H1 (cell line): ENCODE measurements at regions not wholly inside any gene's neighbourhood (a gene's known extent, or its start where the extent isn't known, plus 50 kb on each side); places are given as distances from the start of the nearest gene placed in this dataset.

ENCODE experiments used
- CTCF ChIA-PET: fragments of 300-600 bp; sonication (Branson Sonifier 250); formaldehyde crosslinking; loops from one replicate; lab custom pipeline; 2021; ENCODE audit not compliant: partially characterized antibody; lab: Charles Lee
- POLR2A ChIA-PET: fragments of 300-600 bp; sonication (Branson Sonifier 250); formaldehyde crosslinking; loops from one replicate; lab custom pipeline; 2021; ENCODE audit warnings: inconsistent platforms; ENCODE audit not compliant: partially characterized antibody; lab: Charles Lee
- DNase-seq, 2 experiments: peaks; one replicate each; pipeline versions ENCODE4 v3.0.0 to v3.0.0-alpha.2; 2010 to 2022; ENCODE audit warnings: low spot score in 2 of 2, low read depth in 1 of 2, mixed read lengths in 1 of 2
- FAIRE-seq: peaks from 2 replicates; lab custom pipeline; 2011; peaks lifted over from hg19 to GRCh38; lab: Jason Lieb, UNC
- H2AFZ ChIP-seq: 2 replicates; pipeline ENCODE4 v1.8.1; 2012; ENCODE audit warnings: low read length, inconsistent platforms
- H2AK5ac ChIP-seq: 2 replicates; pipeline ENCODE4 v1.6.1; 2013; ENCODE audit warnings: low read depth, low read length
- H2BK120ac ChIP-seq: replicated peaks from 2 replicates; pipeline ENCODE3; 2013; ENCODE audit warnings: low read depth, low read length, inconsistent platforms
- H2BK12ac ChIP-seq: 2 replicates; pipeline ENCODE4 v1.6.1; 2013; ENCODE audit warnings: low read depth, low read length
- H2BK15ac ChIP-seq: 2 replicates; pipeline ENCODE4 v1.6.1; 2013; ENCODE audit warnings: low read length
- H2BK20ac ChIP-seq: 2 replicates; pipeline ENCODE4 v1.6.1; 2013; ENCODE audit warnings: low read length
- H2BK5ac ChIP-seq: 2 replicates; pipeline ENCODE4 v1.6.1; 2013; ENCODE audit warnings: low read depth, low read length
- H3K14ac ChIP-seq: 2 replicates; pipeline ENCODE4 v1.6.1; 2013; ENCODE audit warnings: inconsistent platforms; ENCODE audit not compliant: insufficient read length
- H3K18ac ChIP-seq: 2 replicates; pipeline ENCODE4 v1.6.1; 2013; ENCODE audit warnings: low read length; ENCODE audit errors: extremely low read depth
- H3K23ac ChIP-seq: 2 replicates; pipeline ENCODE4 v1.6.1; 2013; ENCODE audit warnings: inconsistent platforms; ENCODE audit not compliant: insufficient read length
- H3K23me2 ChIP-seq: 2 replicates; pipeline ENCODE4 v1.6.1; 2013; ENCODE audit warnings: low read depth, low read length
- H3K27ac ChIP-seq: 2 replicates; pipeline ENCODE4 v1.6.1; 2011; ENCODE audit warnings: low read depth, low read length, inconsistent platforms
- H3K27me3 ChIP-seq, 4 experiments: replicated peaks in 1 of 4; 1 replicate in 1 of 4; 2 replicates in 3 of 4; pipeline versions ENCODE4 v1.6.1 to v1.8.1; 2011 to 2013; ENCODE audit warnings: low read length in 3 of 4, mild to moderate bottlenecking in 3 of 4, inconsistent platforms in 2 of 4, mixed read lengths in 2 of 4, moderate library complexity in 1 of 4; ENCODE audit not compliant: control insufficient read depth in 3 of 4, insufficient read depth in 3 of 4; ENCODE audit errors: extremely low read depth in 1 of 4
- H3K36me3 ChIP-seq, 4 experiments: 2 replicates each; pipeline versions ENCODE4 v1.6.1 to v1.8.1; 2011 to 2013; ENCODE audit warnings: mild to moderate bottlenecking in 4 of 4, low read length in 3 of 4, moderate library complexity in 2 of 4, control low read depth in 1 of 4, inconsistent platforms in 1 of 4; ENCODE audit not compliant: insufficient read depth in 4 of 4, control insufficient read depth in 2 of 4
- H3K4ac ChIP-seq: replicated peaks from 2 replicates; pipeline ENCODE3; 2013; ENCODE audit warnings: low read length, low read depth, mixed read lengths, inconsistent platforms; ENCODE audit not compliant: insufficient read length
- H3K4me1 ChIP-seq, 4 experiments: replicated peaks in 1 of 4; 1 replicate in 1 of 4; 2 replicates in 3 of 4; pipeline versions ENCODE4 v1.6.1 to v1.8.1; 2011 to 2013; ENCODE audit warnings: low read length in 3 of 4, inconsistent platforms in 2 of 4, mixed read lengths in 1 of 4; ENCODE audit not compliant: insufficient read depth in 4 of 4, control insufficient read depth in 3 of 4
- H3K4me2 ChIP-seq, 2 experiments: 2 replicates each; pipeline versions ENCODE4 v1.6.1 to v1.8.1; 2011 to 2013; ENCODE audit warnings: low read depth in 2 of 2, low read length in 2 of 2, control low read depth in 1 of 2, inconsistent platforms in 1 of 2, mild to moderate bottlenecking in 1 of 2; ENCODE audit not compliant: insufficient read depth in 1 of 2
- H3K4me3 ChIP-seq, 4 experiments: fragments of 200-600, 300-600 bp in 1 of 4; sonication (generic), shearing (Covaris generic), sonication (Bioruptor Twin) in 1 of 4; 2 replicates each; pipeline versions ENCODE4 v1.5.1 to v1.8.1; 2011 to 2016; ENCODE audit warnings: low read length in 4 of 4, low read depth in 3 of 4, control low read depth in 2 of 4, inconsistent platforms in 2 of 4, mild to moderate bottlenecking in 2 of 4, mixed read lengths in 1 of 4, moderate library complexity in 1 of 4; ENCODE audit not compliant: insufficient read depth in 2 of 4; ENCODE audit errors: extremely low read depth in 1 of 4
- H3K56ac ChIP-seq: replicated peaks from 2 replicates; pipeline ENCODE3; 2013; ENCODE audit warnings: low read depth, mild to moderate bottlenecking, mixed read lengths, low read length, inconsistent platforms; ENCODE audit not compliant: insufficient read length
- H3K79me1 ChIP-seq: 2 replicates; pipeline ENCODE4 v1.6.1; 2013; ENCODE audit warnings: low read depth, low read length, control low read depth
- H3K79me2 ChIP-seq, 2 experiments: 2 replicates each; pipeline versions ENCODE4 v1.6.1 to v1.8.1; 2012 to 2013; ENCODE audit warnings: low read length in 2 of 2, mild to moderate bottlenecking in 2 of 2, inconsistent platforms in 1 of 2; ENCODE audit not compliant: insufficient read depth in 2 of 2, control insufficient read depth in 1 of 2
- H3K9ac ChIP-seq, 4 experiments: replicated peaks in 1 of 4; 1 replicate in 1 of 4; 2 replicates in 3 of 4; pipeline versions ENCODE4 v1.6.1 to v1.8.1; 2011 to 2013; ENCODE audit warnings: low read depth in 3 of 4, low read length in 3 of 4, control low read depth in 2 of 4, mild to moderate bottlenecking in 2 of 4, moderate library complexity in 2 of 4, inconsistent platforms in 1 of 4; ENCODE audit errors: extremely low read depth in 1 of 4
- H3K9me3 ChIP-seq, 2 experiments: 2 replicates each; pipeline versions ENCODE4 v1.6.1 to v1.8.1; 2012 to 2013; ENCODE audit warnings: mild to moderate bottlenecking in 2 of 2, moderate library complexity in 2 of 2, control low read depth in 1 of 2, inconsistent platforms in 1 of 2, low read depth in 1 of 2, low read length in 1 of 2, mixed read lengths in 1 of 2; ENCODE audit not compliant: insufficient read depth in 2 of 2
- H4K20me1 ChIP-seq, 2 experiments: replicated peaks in 1 of 2; 2 replicates each; pipeline versions ENCODE3 to v1.8.1; 2011 to 2013; ENCODE audit warnings: inconsistent platforms in 2 of 2, low read length in 2 of 2, mild to moderate bottlenecking in 1 of 2; ENCODE audit not compliant: insufficient read depth in 2 of 2, control insufficient read depth in 1 of 2
- H4K5ac ChIP-seq: 2 replicates; pipeline ENCODE4 v1.6.1; 2013; ENCODE audit warnings: low read length, low read depth, mixed read lengths, inconsistent platforms; ENCODE audit not compliant: insufficient read length
- H4K8ac ChIP-seq: 2 replicates; pipeline ENCODE4 v1.8.0; 2013; ENCODE audit warnings: mild to moderate bottlenecking, moderate library complexity, low read length, inconsistent platforms; ENCODE audit not compliant: insufficient read depth; ENCODE audit errors: extremely low read depth
- H4K91ac ChIP-seq: replicated peaks from 2 replicates; pipeline ENCODE3; 2013; ENCODE audit warnings: low read length, mixed read lengths, inconsistent platforms; ENCODE audit not compliant: insufficient read length
- RAD21 ChIP-seq, 2 experiments: IDR thresholded peaks in 1 of 2; conservative IDR thresholded peaks in 1 of 2; 2 replicates each; pipeline ENCODE4 v1.6.1; 2011; ENCODE audit warnings: low read depth in 2 of 2, low read length in 2 of 2, improper control_type of control experiment in 1 of 2, inconsistent platforms in 1 of 2, mild to moderate bottlenecking in 1 of 2, moderate library complexity in 1 of 2
- SIN3A ChIP-seq, 2 experiments: IDR thresholded peaks in 1 of 2; conservative IDR thresholded peaks in 1 of 2; 2 replicates each; pipeline ENCODE4 v1.6.1; 2011 to 2012; ENCODE audit warnings: low read length in 2 of 2, improper control_type of control experiment in 1 of 2, low read depth in 1 of 2, mild to moderate bottlenecking in 1 of 2
- TAF1 ChIP-seq: IDR thresholded peaks from 2 replicates; pipeline ENCODE4 v1.6.1; 2011; ENCODE audit warnings: mild to moderate bottlenecking, low read depth, low read length
- TCF12 ChIP-seq: IDR thresholded peaks from 2 replicates; pipeline ENCODE4 v1.6.1; 2011; ENCODE audit warnings: low read depth, mild to moderate bottlenecking, low read length
- YY1 ChIP-seq: IDR thresholded peaks from 2 replicates; pipeline ENCODE4 v1.6.1; 2011; ENCODE audit warnings: low read depth, mild to moderate bottlenecking, low read length
- WGBS, 2 experiments: shearing (Covaris generic) in 1 of 2; methylation state at CpG; one replicate each; pipeline versions ENCODE4 v1.1.6 to v1.1.7; 2013 to 2015; ENCODE audit warnings: low lambda C conversion rate in 2 of 2, mixed read lengths in 2 of 2, inconsistent platforms in 1 of 2, low coverage in 1 of 2, missing lambda C conversion rate in 1 of 2; ENCODE audit not compliant: insufficient replicate concordance in 2 of 2, insufficient coverage in 1 of 2, insufficient read length in 1 of 2; ENCODE audit errors: extremely low coverage in 1 of 2, missing lambda C conversion rate in 1 of 2; 5-methylcytosine and 5-hydroxymethylcytosine counted together

DNA sequence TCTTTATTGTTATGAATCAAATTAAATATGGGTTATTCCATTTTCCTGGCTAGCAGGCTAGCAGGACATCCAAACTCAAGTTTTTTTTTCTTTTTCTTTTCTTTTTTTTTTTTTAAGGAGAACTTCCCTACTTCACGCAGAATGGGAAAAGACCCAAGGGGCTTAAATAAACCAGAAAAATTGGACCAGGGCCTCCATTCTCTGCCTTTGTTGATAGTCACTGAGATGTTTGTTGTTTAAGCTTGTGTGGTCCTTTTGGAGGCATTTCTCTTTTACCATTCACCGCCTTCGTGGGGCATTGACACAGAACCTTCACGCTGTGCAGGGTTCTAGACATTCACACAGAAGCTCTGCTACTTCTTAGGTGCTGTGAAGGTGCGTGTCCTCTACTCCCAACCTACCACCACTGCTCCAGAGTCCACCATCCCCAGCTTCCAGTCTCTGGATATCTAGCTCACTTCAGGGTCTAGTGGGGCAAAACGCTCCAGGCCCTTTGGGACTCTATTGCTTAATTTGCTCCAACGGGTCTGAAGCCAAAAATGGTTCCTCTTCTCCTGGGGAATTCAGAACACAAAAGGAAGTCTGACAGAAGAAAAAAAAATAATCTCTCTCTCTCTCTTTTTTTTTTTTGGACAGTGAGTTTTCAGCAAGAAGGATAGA is 301.3 kb downstream of the AEBP2 start:
- H2BK120ac ChIP-seq: no peak overlapping the region
- no peaks in the 10 kb centered on the region for H3K79me2 ChIP-seq
- H4K91ac ChIP-seq: no peak overlapping the region
- H3K14ac ChIP-seq: no peak overlapping the region
- H4K8ac ChIP-seq: no peak overlapping the region
- H2AK5ac ChIP-seq: no peak overlapping the region
- H3K4me1 ChIP-seq: no peaks in the 10 kb centered on the region
- no peak overlapping the region for H3K4ac ChIP-seq
- no peak overlapping the region for H3K27ac ChIP-seq
- H3K4me2 ChIP-seq: no peak overlapping the region
- no peak overlapping the region for H2BK15ac ChIP-seq
- FAIRE-seq: no peak
- H4K5ac ChIP-seq: no peak overlapping the region
- no peaks in the 10 kb centered on the region for H3K23me2 ChIP-seq
- no peak overlapping the region for H2BK5ac ChIP-seq
- H3K56ac ChIP-seq: no peak overlapping the region
- no peak for DNase-seq
- no peaks in the 10 kb centered on the region for H4K20me1 ChIP-seq
- no peak overlapping the region for H3K23ac ChIP-seq
- H3K9me3 ChIP-seq: no peaks in the 10 kb centered on the region
- no peaks in the 10 kb centered on the region for H3K79me1 ChIP-seq
- ChIA-PET POLR2A (no interaction called here), CTCF (interaction anchor here (0.6 to 4.8 kb wide), 10 partner anchors 14 to 919 kb away, joined by 3 to 23 read pairs (median 4); no protein-coding TSS in a partner anchor)
- no peak overlapping the region for H3K9ac ChIP-seq
- no peak overlapping the region for H3K18ac ChIP-seq
- no peak overlapping the region for H2BK12ac ChIP-seq
- H2BK20ac ChIP-seq: no peak overlapping the region
- H2AFZ ChIP-seq: no peak overlapping the region
- no peak overlapping the region for H3K4me3 ChIP-seq
- 87% methylated on average over 6 of the region's 7 CpGs; no CpG with 5 or more reads in 1 of the 2 experiments for WGBS, 2 experiments
- no peaks in the 10 kb centered on the region for H3K27me3 ChIP-seq
- TF ChIP-seq RAD21 (IDR thresholded peaks at IDR 0.05 in 1 of 2, conservative IDR thresholded peaks at IDR 0.05 in 1 of 2; ENCODE audit: low read depth in 2 of 2, low read length in 2 of 2) (no peak), SIN3A (conservative IDR thresholded peaks at IDR 0.05 in 1 of 2, IDR thresholded peaks at IDR 0.05 in 1 of 2; ENCODE audit: low read depth in 1 of 2, low read length in 2 of 2) (no peak), YY1 (no peak), TCF12 (no peak), TAF1 (no peak)
- no peaks in the 10 kb centered on the region for H3K36me3 ChIP-seq
